Kidney epithelial cell (primary cell): ENCODE measurements at regions not wholly inside any gene's neighbourhood (a gene's known extent, or its start where the extent isn't known, plus 50 kb on each side); places are given as distances from the start of the nearest gene placed in this dataset.
"Not testable (repeated sequence)": the region's sequence is repeated elsewhere in the genome, so short reads cannot be mapped to it uniquely, and the experiment has no call there.

Source experiments
- DNase-seq: peaks from one replicate; pipeline ENCODE4 v3.0.0-alpha.2; 2010; ENCODE audit warnings: low read depth
- H3K27me3 ChIP-seq: 2 replicates; pipeline ENCODE4 v1.6.0; 2011; ENCODE audit warnings: low read length; ENCODE audit not compliant: control insufficient read depth, insufficient read depth
- H3K36me3 ChIP-seq: 2 replicates; pipeline ENCODE4 v1.5.1; 2011; ENCODE audit warnings: low read length; ENCODE audit not compliant: control insufficient read depth, insufficient read depth
- H3K4me3 ChIP-seq: 2 replicates; pipeline ENCODE4 v1.5.1; 2011; ENCODE audit warnings: low read depth, mild to moderate bottlenecking, control low read depth, low read length
- CTCF ChIP-seq: IDR thresholded peaks from 2 replicates; pipeline ENCODE4 v1.5.1; 2011; ENCODE audit warnings: mild to moderate bottlenecking, moderate library complexity, low read length, control low read depth, inconsistent platforms; ENCODE audit not compliant: insufficient read depth, poor library complexity, severe bottlenecking

- DNase-seq = no peak
- Histone ChIP-seq H3K36me3 (no peaks in the 10 kb centered on the region), H3K4me3 (no peak overlapping the region), H3K27me3 (no peaks in the 10 kb centered on the region)
- TF ChIP-seq CTCF = no peak
Observed at GRCh38 chr6:6942831-6943230, 164.9 kb upstream of the RREB1 start.

- DNase-seq = no peak
- TF ChIP-seq CTCF = no peak
- Histone ChIP-seq H3K4me3 (no peak overlapping the region), H3K36me3 (no peaks in the 10 kb centered on the region), H3K27me3 (no peaks in the 10 kb centered on the region)
Observed at GRCh38 chr6:6943421-6943820, 164.3 kb upstream of the RREB1 start.

GRCh38 chr6:6946206-6947155 is 161.3 kb upstream of the RREB1 start:
- DNase-seq = no peak
- H3K36me3 ChIP-seq = no peaks in the 10 kb centered on the region
- no peak overlapping the region for H3K4me3 ChIP-seq
- H3K27me3 ChIP-seq = no peaks in the 10 kb centered on the region
- TF ChIP-seq CTCF = no peak

GRCh38 chr6:6950373-6951145 is 157.2 kb upstream of the RREB1 start:
- no peak for DNase-seq
- no peaks in the 10 kb centered on the region for H3K27me3 ChIP-seq
- TF ChIP-seq CTCF = no peak
- no peaks in the 10 kb centered on the region for H3K36me3 ChIP-seq
- H3K4me3 ChIP-seq = no peak overlapping the region

- TF ChIP-seq CTCF = no peak
- DNase-seq = no peak
- H3K4me3 ChIP-seq = no peak overlapping the region
Observed at GRCh38 chr6:6951355-6951754, 156.4 kb upstream of the RREB1 start.

GRCh38 chr6:6952484-6952883 is 155.3 kb upstream of the RREB1 start:
- Histone ChIP-seq H3K36me3 (no peaks in the 10 kb centered on the region), H3K27me3 (no peaks in the 10 kb centered on the region), H3K4me3 (no peak overlapping the region)
- DNase-seq = no peak
- TF ChIP-seq CTCF = no peak

More at GRCh38 chr6:6951355-6951754, 156.4 kb upstream of the RREB1 start:
- H3K36me3 ChIP-seq = no peaks in the 10 kb centered on the region
- H3K27me3 ChIP-seq = no peaks in the 10 kb centered on the region

GRCh38 chr6:6952927-6953326 is 154.8 kb upstream of the RREB1 start:
- not testable (repeated sequence) for H3K27me3 ChIP-seq, H3K4me3 ChIP-seq, DNase-seq, H3K36me3 ChIP-seq
